Esophagus muscularis mucosa (tissue), 4 donors: ENCODE measurements at regions not wholly inside any gene's neighbourhood (a gene's known extent, or its start where the extent isn't known, plus 50 kb on each side); places are given as distances from the start of the nearest gene placed in this dataset.

Source experiments
- CTCF ChIP-seq, 3 experiments: fragments of 200-600 bp in 2 of 3; fragments of 450-650 bp in 1 of 3; sonication (generic) in 2 of 3; IDR thresholded peaks; one replicate each; pipeline ENCODE4 v1.5.1; 2017 to 2019; ENCODE audit warnings: antibody characterized with exemption in 3 of 3, mild to moderate bottlenecking in 2 of 3, moderate library complexity in 1 of 3
- EP300 ChIP-seq: sonication (generic); formaldehyde crosslinking; IDR thresholded peaks from one replicate; pipeline ENCODE4 v1.6.1; 2017; ENCODE audit warnings: antibody characterized with exemption
- POLR2A ChIP-seq: fragments of 450-650 bp; IDR thresholded peaks from one replicate; pipeline ENCODE4 v1.6.1; 2017; ENCODE audit warnings: antibody characterized with exemption, moderate library complexity, mild to moderate bottlenecking, low read depth
- POLR2AphosphoS5 ChIP-seq, 2 donors: sonication (generic); formaldehyde crosslinking; IDR thresholded peaks; one replicate each; pipeline ENCODE4 v1.6.1; 2017; ENCODE audit warnings: antibody characterized with exemption in 2 of 2

- TF ChIP-seq CTCF (IDR thresholded peaks at IDR 0.05) (no peak), POLR2A (no peak), POLR2AphosphoS5 (IDR thresholded peaks at IDR 0.05) (no peak), EP300 (no peak)
These were observed 102.2 kb upstream of the EXOC2 start for GRCh38 chr6:795046-795685.
